ENCODE measurements at regions not wholly inside any gene's neighbourhood (a gene's known extent, or its start where the extent isn't known, plus 50 kb on each side); places are given as distances from the start of the nearest gene placed in this dataset.

- DNase-seq (ENCODE audit: low spot score): no peak
These were observed 240.4 kb upstream of the PGRMC2 start for GRCh38 chr4:128527946-128528576.

- no peak for DNase-seq (ENCODE audit: low spot score)
These were observed 239.7 kb upstream of the PGRMC2 start for GRCh38 chr4:128527351-128527750.

- DNase-seq (ENCODE audit: low spot score): no peak
These were observed 238.5 kb upstream of the PGRMC2 start for GRCh38 chr4:128525992-128526630.

DNA sequence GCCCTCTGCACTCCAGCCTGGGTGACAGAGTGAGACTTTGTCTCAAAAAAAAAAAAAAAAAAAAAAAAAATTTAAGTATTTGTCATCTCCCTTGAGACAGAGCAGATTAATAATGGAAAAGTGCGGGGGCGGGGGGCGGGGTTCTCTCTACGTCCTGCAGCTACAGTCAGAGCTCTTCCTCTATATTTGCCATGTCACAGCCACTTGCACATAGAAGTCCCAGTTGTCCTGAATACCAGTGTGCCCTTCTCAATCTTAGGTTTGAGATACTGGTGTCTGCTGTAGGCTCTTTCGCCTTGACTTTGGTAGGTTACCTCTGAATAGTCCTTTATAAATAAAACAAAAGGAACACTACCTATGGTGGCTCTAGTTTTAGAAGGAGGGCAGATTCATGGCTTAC lies 237.8 kb upstream of the PGRMC2 start:
- no peak for DNase-seq (ENCODE audit: low spot score)

DNA sequence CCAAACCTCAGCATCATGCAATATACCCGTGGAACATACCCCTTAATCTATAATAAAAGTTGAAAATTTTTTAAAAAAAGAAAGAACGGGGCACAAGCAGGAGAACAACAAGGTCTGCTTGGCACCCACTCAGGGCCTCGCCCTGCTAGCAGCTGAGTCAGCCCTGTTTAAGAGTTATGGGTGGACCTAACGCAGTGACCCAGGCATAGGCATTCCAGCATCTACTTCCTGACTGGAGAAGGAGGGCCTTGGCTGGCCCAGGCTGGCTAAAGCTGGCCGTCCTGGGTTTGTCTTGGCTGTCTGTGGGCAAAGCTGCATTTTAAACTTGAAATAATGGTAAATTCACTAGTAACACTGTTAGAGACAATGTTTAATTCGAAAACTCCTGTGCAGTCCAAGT lies 236.7 kb upstream of the PGRMC2 start:
- DNase-seq (ENCODE audit: low spot score): peak; percentile 64

- DNase-seq (ENCODE audit: low spot score): no peak
These were observed 234.1 kb upstream of the PGRMC2 start for GRCh38 chr4:128521648-128522111.

- no peak for DNase-seq (ENCODE audit: low spot score)
These were observed 233.5 kb upstream of the PGRMC2 start for GRCh38 chr4:128521156-128521555.

GRCh38 chr4:128519163-128519830 lies 231.7 kb upstream of the PGRMC2 start:
- no peak for DNase-seq (ENCODE audit: low spot score)

DNA sequence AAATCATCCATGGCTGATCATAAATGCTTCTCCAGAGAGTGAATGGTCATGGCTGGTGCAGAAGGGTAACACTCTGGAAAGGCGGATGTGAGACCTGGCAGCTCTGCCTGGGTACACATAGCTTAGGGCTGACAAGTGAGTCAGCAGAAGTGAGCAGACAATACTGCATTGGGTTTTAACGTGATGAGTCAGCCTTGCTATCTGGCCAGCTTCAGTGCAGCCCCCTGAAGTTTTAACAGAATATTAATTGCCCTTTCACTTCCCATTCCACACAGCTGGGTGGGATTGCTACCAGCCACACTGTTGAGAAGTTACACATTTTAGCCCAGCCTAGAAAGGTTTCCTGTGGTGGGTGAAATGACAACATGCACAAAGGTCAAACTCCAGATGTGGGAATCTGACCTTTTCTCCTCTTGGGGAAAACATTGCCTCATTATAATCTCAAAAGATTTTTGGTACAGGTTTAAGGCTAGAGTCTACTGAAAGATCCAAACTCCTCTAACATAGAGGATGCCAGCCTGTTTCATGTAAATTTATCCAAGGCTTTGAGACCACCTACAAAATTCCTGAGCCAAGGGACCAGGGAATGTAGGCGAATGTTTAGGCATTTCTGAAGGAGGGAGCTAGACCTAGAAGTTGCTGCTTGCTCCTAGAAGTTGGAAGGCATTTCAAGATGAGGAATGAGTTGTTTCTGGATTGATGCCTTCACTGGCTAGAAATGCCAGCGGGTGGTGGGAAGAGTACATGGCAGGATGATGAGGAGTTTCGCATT lies 230.3 kb upstream of the PGRMC2 start:
- DNase-seq (ENCODE audit: low spot score): peak; percentile 66

DNA sequence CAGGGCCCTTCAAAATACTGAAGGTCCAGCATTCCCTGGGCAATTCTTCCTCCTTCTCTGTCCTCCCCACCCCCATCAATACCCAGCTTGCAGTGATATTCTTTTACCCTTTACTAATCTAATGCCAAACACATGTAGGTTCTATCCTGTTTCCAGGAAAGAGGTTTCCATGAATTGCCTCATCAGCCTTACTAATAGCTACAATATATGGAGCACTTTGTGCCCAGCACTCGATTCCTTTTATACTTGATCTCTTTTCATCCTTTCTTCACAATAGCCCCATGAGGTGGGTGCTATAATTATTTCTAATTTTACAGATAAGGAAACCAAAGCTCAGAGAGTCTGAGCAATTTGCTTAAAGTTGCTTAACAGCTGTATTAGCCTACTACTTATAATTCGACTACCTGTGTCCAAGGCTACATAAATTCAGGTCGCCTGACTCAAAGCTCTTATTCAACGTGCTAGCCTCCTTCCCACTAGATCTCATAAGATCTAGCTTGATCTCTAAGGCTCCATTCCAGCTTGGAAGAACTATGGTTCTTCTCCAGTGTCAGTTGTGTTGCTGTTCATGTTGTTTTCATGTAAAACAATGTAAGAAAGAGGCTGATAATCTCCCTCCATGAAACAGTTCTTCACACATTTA lies 229.6 kb upstream of the PGRMC2 start:
- DNase-seq (ENCODE audit: low spot score): peak; percentile 19

GRCh38 chr4:128516301-128516969 lies 228.8 kb upstream of the PGRMC2 start:
- no peak for DNase-seq (ENCODE audit: low spot score)

DNA sequence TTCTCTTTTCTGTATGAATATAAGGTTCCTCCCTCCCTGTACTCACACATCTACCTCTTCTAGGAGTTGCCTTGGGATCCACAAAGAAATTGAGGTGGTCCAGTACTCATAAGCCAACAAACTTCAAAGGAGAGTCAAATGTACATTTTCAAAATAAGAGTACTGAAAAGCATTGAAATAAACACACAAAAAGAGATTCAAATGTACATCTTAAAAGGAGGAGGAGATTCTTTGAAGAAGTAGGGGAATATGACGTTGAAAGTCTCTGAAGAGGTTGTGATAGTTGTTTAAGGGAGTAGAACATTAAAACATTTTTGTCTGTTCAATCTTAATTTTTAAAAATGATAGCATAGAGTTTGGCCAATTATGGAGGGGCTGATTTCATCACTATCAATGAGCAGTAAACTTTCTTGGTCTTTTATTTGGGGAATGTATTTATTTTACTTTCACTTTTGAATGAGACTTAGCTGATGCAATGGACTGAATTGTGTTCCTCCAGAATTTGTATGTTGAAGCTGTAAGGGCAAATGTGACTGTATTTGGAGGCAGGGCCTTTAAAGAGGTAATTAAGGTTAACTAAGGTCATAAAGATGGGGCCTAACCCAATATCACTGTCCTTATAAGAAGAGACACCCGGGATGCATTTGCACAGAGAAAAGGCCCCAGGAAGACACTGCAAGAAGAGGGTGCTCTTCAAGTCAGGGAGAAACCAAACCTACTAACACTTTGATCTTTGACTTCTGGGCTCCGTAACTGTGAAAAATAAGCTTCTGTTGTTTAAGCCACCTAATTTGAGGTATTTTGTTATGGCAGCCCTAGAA lies 226.3 kb upstream of the PGRMC2 start:
- peak; percentile 19 for DNase-seq (ENCODE audit: low spot score)

- DNase-seq (ENCODE audit: low spot score): no peak
These were observed 225.2 kb upstream of the PGRMC2 start for GRCh38 chr4:128512767-128513322.

DNA sequence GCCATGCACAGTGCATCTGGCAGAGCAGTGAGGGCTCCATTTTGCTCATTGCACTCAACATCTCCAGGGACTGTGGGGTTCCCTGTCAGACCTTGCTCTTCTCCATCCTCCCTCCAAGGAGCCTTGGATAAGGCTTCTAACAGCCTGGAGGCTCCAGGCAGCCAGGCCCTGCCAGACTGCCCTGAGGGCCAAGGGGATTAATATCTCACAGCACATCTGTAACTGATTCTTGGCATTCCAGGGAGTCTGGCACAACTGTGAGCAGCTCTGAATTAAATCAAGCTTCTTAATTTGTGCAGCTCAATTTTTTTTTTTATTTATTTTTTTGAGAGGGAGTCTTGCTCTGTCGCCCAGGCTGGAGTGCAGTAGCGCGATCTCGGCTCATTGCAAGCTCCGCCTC lies 224.5 kb upstream of the PGRMC2 start:
- DNase-seq (ENCODE audit: low spot score): no peak

- no peak for DNase-seq (ENCODE audit: low spot score)
These were observed 223.2 kb upstream of the PGRMC2 start for GRCh38 chr4:128510850-128511249.

GRCh38 chr4:128502818-128503527 lies 215.4 kb upstream of the PGRMC2 start:
- DNase-seq (ENCODE audit: low spot score): no peak

- DNase-seq (ENCODE audit: low spot score): no peak
These were observed 213.6 kb upstream of the PGRMC2 start for GRCh38 chr4:128501239-128501638.

DNA sequence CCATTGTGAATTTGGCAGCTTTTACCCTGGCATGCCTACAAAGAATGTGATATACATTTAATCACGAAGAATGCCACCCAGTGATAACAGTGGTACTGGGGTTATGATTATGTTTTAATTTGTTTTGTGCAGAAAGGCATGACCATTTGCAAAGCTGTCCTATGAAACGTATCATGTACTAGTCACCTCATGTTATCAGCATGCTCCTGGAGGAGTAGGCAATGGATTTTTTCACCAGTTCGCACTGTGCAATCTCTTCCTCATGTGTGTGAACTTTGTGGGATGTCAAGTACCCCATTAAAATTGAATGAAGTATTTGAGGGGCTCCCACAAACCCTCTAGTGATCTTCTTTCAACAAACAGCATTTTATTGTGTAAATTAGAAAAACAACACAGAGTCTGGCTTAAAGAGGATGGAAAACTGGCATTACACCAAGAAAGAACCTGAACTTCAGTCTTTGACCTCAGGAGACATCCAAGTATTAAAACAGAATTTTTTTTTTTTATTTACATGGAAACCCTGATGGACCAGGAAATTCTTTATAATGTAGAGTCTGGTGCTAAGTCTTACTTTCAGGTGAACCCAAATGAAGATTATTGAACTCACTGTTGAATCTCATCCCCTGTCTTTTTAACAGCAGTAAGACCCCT lies 200.6 kb upstream of the PGRMC2 start:
- DNase-seq (ENCODE audit: low spot score): no peak

GRCh38 chr4:128484896-128485295 lies 197.3 kb upstream of the PGRMC2 start:
- no peak for DNase-seq (ENCODE audit: low spot score)
